ENCODE measurements at regions not wholly inside any gene's neighbourhood (a gene's known extent, or its start where the extent isn't known, plus 50 kb on each side); places are given as distances from the start of the nearest gene placed in this dataset.

DNA sequence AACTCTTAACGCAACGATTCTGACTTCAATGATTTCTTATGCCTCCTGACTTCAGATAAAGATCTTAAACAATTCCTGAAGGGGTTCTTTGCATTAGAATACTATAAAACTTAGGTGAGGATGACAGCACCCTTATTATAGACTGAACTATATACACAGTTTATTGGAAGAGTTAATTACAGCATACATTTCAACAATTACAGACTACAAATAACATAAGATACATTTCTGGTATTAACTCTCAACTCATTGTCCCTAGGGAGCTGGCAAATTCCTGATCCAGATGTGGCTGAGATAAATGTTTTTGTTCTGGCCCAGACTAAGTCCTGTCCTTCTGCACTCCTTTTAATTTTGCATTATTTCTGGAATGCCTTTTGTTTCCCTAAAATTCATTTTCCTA is 155.5 kb upstream of the TMC3 start:
- no peak for TF ChIP-seq POLR2AphosphoS5 (IDR thresholded peaks at IDR 0.05; ENCODE audit: low read depth, low read length)
- no peak for TF ChIP-seq SIN3A (IDR thresholded peaks at IDR 0.05; ENCODE audit: borderline replicate concordance, insufficient read depth, low read length)
- no peak for TF ChIP-seq FOXP2 (optimal IDR thresholded peaks at IDR 0.05; ENCODE audit: borderline replicate concordance, extremely low read depth, extremely low read length, insufficient read depth)
- TF ChIP-seq TAF1 (IDR thresholded peaks at IDR 0.05; ENCODE audit: borderline replicate concordance, insufficient read depth, low read length), result no peak
- TF ChIP-seq REST (IDR thresholded peaks at IDR 0.05; ENCODE audit: insufficient read depth in 1 of 2, low read depth in 2 of 2, low read length in 2 of 2), result no peak

DNA sequence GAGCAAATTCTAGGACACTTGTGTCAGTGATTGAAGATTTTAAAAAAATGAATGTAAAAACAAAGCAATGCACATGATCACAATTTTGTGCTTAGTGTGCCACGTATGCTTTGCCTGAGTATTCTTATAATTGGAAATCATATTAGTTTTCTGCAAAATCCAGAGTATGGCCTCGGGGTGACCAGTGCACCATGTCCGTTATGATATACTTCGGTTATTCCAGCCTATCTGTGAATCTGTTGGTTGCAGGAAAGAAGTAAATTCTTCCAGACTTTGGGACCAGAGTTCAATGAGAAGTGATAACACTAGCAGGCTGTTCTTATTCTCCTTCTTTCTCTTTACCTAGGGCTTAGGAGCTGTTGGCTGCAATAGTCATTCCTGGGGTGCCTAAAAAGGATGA is 152.0 kb upstream of the TMC3 start:
- no peak for TF ChIP-seq POLR2AphosphoS5 (IDR thresholded peaks at IDR 0.05; ENCODE audit: low read depth, low read length)
- TF ChIP-seq REST (IDR thresholded peaks at IDR 0.05; ENCODE audit: insufficient read depth in 1 of 2, low read depth in 2 of 2, low read length in 2 of 2), result no peak
- no peak for TF ChIP-seq SIN3A (IDR thresholded peaks at IDR 0.05; ENCODE audit: borderline replicate concordance, insufficient read depth, low read length)
- no peak for TF ChIP-seq TAF1 (IDR thresholded peaks at IDR 0.05; ENCODE audit: borderline replicate concordance, insufficient read depth, low read length)
- TF ChIP-seq FOXP2 (optimal IDR thresholded peaks at IDR 0.05; ENCODE audit: borderline replicate concordance, extremely low read depth, extremely low read length, insufficient read depth), result no peak

GRCh38 chr15:81524496-81524895 is 150.5 kb upstream of the TMC3 start:
- TF ChIP-seq TAF1 (IDR thresholded peaks at IDR 0.05; ENCODE audit: borderline replicate concordance, insufficient read depth, low read length) (no peak), POLR2AphosphoS5 (IDR thresholded peaks at IDR 0.05; ENCODE audit: low read depth, low read length) (no peak), SIN3A (IDR thresholded peaks at IDR 0.05; ENCODE audit: borderline replicate concordance, insufficient read depth, low read length) (no peak), FOXP2 (optimal IDR thresholded peaks at IDR 0.05; ENCODE audit: borderline replicate concordance, extremely low read depth, extremely low read length, insufficient read depth) (no peak), REST (IDR thresholded peaks at IDR 0.05; ENCODE audit: insufficient read depth in 1 of 2, low read depth in 2 of 2, low read length in 2 of 2) (no peak)

DNA sequence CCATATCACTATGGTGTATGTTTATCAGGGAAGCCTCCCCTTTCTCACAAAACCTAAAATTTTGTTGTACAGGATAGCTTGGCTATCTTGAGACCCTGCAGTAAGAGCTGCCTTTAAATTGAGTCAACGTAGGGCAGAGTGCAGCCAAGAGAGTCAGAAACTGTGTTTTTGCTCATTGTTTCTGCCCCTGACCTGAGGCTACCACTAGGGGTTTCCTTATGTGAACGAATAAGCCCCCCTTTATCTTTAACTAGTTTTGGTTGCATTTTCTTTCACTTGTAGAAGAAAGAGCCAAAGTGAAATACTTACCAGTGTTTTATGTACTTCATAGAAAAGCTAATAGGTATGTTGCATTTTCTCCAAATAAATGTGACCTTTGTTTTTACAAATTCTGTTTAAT is 149.9 kb upstream of the TMC3 start:
- TF ChIP-seq POLR2AphosphoS5 (IDR thresholded peaks at IDR 0.05; ENCODE audit: low read depth, low read length), result no peak
- no peak for TF ChIP-seq TAF1 (IDR thresholded peaks at IDR 0.05; ENCODE audit: borderline replicate concordance, insufficient read depth, low read length)
- no peak for TF ChIP-seq REST (IDR thresholded peaks at IDR 0.05; ENCODE audit: insufficient read depth in 1 of 2, low read depth in 2 of 2, low read length in 2 of 2)
- no peak for TF ChIP-seq FOXP2 (optimal IDR thresholded peaks at IDR 0.05; ENCODE audit: borderline replicate concordance, extremely low read depth, extremely low read length, insufficient read depth)
- TF ChIP-seq SIN3A (IDR thresholded peaks at IDR 0.05; ENCODE audit: borderline replicate concordance, insufficient read depth, low read length), result no peak

DNA sequence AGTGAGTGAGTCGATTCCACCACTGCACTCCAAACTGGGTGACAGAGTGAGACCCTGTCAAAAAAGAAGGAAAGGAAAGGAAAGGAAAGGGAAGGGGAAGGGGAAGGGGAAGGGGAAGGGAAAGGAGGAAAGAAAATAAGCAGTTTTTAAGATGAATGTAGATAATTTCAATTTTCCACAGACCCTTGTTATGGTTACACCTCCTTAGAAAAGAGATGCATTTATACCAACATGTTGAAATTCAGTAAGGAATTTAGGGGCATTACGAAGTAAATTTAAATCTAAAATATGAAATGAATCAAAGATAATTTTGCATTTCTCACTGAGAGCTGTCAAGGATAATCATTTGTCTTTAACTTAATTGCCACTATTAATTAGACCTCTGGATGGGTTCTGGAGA is 146.5 kb upstream of the TMC3 start:
- TF ChIP-seq TAF1 (IDR thresholded peaks at IDR 0.05; ENCODE audit: borderline replicate concordance, insufficient read depth, low read length) (no peak), SIN3A (IDR thresholded peaks at IDR 0.05; ENCODE audit: borderline replicate concordance, insufficient read depth, low read length) (no peak), REST (IDR thresholded peaks at IDR 0.05; ENCODE audit: insufficient read depth in 1 of 2, low read depth in 2 of 2, low read length in 2 of 2) (no peak), POLR2AphosphoS5 (IDR thresholded peaks at IDR 0.05; ENCODE audit: low read depth, low read length) (no peak), FOXP2 (optimal IDR thresholded peaks at IDR 0.05; ENCODE audit: borderline replicate concordance, extremely low read depth, extremely low read length, insufficient read depth) (no peak)

Data from PFSK-1 (cell line).